ENCODE measurements at regions not wholly inside any gene's neighbourhood (a gene's known extent, or its start where the extent isn't known, plus 50 kb on each side); places are given as distances from the start of the nearest gene placed in this dataset.

- no peak for DNase-seq
Measured at GRCh38 chr16:85383836-85384832, 229.0 kb upstream of the GSE1 start.

DNA sequence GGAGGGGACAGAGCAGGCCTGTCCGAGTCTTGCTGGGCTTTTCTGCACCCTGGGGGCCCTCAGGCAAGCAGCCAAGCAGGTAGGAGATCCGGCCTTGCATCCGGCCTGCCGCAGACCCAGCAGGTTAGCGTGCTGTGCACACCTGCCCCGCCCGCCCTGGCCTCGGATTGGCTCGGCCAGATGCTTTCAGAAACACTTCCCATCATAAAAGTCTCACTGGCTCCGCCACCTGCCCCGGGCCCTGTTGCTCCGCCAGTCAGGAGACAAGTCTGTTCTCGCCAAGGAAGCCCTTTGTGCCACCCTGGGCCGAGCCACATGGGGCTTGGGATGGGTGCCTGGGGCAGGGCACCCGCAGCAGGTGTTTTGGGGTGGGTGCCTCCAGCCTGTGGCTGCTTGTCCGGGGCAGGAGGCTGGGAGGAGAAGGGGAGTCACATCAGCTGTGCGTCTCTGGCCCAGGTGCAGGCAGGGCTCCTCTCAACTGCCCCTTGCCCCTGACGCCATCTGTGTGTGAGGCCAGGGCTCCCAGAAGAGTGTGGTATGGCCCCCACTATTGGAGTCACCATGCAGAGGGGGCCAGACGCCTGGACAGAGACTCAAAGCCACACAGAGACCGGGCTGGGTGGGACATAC, 228.2 kb upstream of the GSE1 start:
- no peak for DNase-seq

- no peak for DNase-seq
Measured at GRCh38 chr16:85385463-85386331, 227.4 kb upstream of the GSE1 start.

DNA sequence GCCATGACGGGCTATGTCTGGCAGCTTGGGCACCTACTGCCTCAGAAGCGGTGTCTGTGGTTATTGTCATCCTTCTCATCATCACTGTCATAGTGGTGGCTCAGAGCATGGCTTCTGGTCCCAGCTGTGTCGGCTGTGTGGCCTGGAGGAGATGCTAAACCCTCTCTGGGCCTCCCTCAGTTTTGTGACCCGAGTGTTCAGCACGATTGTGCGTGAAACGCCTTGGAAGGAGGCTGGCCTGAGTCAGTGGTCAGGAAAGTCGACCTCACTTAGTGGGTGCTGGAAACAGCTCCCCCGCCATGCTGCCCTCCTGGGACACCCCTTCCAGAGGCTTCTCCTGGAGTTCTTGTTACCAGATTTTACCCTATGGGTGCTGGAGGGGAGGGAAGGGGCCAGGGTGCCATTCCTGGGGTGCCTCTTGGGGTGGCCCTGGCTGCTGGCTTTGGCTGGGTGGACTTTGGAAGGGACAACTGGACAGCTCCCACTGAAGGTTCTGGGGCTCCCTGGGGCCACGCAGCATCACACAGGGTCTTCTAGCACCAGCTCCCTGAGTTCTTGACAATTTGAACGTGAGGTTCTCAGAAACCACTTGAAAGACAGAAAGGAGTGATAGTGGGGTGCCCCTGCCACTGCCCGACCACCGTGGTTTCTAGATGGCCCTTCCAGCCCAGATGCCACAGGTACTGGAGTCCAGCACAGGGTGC, 226.5 kb upstream of the GSE1 start:
- DNase-seq: no peak

GRCh38 chr16:85387171-85387507, 226.0 kb upstream of the GSE1 start:
- no peak for DNase-seq

GRCh38 chr16:85387731-85388295, 225.3 kb upstream of the GSE1 start:
- no peak for DNase-seq

DNA sequence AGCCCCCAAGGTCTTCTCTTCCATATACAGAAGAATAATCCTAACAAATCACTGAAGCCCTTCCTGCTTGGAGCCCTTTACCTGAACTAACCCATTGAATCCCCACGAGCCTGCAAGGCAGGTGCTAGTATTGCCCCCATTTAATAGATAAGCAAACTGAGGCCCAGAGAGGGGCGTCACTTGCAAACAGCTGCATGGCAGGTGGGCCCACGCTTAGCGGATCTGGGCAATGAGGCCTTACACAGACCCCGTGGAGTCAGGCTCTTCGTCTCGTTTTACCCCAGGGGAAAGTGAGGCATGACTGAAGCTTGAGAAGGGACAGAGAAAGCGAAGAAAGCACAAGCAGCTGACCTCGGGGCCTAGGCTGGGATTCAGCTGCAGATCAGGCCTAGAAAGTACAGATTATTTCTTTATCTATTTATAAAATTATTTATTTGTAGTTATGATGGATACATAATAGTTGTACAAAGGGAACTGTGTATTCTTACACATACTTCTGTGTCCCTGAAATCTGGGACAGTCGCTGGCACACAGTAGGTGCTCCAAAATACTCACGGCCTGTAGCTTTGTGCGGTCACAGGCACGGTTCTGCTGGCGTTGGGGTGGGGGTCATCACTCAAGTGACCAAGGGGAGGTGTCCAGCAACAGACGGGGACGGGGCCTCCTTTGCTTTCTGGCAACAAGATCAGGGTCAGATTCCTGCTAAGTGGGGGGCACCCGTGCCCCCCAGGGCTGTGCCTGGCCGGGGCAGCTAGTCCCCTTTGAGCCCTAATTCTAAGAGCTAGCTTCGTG, 223.2 kb upstream of the GSE1 start:
- no peak for DNase-seq

GRCh38 chr16:85390511-85391174, 222.5 kb upstream of the GSE1 start:
- DNase-seq: no peak

- DNase-seq: no peak
Measured at GRCh38 chr16:85391175-85391707, 221.9 kb upstream of the GSE1 start.

DNA sequence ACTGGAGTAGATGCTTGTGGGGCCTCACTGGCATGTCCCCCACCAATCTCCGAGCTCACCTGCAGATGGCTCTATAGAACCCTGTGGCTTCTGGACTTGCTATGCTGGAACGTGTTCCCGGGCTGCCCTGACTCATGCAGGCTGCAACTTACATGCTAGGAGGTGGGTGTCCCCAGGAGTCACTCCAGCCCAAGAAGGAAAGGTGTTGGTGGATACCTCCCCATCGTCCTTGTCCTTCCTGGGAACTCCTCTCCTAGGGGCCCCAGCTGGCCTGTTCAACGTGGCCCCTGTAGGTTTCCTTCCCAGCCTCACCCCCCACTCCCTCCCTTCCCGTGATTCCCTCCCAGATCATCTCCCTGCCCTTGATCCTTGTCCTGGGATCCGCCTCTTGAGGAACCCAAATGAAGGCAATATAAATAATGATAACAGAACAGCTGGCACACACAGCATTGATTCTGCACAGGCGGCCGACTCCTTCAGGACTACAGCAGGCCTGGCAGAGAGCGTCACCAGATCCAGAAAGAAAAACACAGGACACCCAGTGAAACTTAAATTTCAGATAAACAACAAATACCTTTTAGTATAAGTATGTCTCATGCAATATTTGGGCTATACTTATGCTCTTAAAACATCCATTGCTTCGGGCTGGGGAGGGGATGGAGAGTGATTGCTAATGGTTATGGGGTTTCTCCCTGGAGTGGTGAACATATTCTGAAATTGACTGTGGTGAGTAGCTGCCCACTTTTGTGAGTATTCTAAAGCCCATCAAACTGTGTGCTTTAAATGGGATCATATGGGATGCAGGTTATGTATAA, 221.1 kb upstream of the GSE1 start:
- DNase-seq: no peak

- DNase-seq: no peak
Measured at GRCh38 chr16:85392756-85393673, 220.1 kb upstream of the GSE1 start.

- peak; percentile 57 for DNase-seq
Measured at GRCh38 chr16:85393674-85394451, 219.3 kb upstream of the GSE1 start.

DNA sequence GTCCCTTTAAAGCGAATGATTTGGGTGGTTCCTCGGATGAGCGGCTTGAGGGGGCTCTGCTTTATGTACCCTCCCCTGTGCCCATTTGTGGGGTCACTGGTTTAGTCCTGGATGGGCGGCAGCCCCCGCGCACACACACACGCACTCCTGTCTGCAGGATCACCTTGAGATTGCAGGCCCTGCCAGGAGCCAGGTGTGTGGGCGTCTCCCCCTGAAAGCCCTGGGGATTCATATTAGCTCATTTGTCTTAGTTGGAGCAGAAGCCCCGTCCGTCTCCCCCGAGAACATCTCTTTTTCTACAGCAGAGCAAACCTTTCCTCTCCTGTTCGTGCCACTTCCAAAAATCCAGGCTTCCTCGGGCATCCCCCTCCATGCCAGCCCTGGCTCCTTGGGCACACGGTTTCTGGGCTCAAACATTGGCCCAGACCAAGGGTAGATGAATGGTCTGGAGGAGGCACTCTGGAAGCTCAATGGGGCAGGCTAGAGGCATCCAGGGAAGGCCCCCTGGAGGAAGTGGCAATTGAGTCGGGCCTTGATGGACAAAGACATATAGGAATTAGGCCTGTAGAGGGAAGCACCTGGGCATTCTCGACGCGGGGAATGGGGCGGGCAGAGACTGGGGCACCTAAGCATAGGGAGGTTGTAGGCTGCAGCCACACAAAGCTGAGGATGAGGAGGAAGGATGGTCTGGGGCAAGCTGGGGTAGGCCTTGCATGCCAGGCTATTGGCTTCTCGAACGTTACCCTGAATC, 218.5 kb upstream of the GSE1 start:
- DNase-seq: no peak

DNA sequence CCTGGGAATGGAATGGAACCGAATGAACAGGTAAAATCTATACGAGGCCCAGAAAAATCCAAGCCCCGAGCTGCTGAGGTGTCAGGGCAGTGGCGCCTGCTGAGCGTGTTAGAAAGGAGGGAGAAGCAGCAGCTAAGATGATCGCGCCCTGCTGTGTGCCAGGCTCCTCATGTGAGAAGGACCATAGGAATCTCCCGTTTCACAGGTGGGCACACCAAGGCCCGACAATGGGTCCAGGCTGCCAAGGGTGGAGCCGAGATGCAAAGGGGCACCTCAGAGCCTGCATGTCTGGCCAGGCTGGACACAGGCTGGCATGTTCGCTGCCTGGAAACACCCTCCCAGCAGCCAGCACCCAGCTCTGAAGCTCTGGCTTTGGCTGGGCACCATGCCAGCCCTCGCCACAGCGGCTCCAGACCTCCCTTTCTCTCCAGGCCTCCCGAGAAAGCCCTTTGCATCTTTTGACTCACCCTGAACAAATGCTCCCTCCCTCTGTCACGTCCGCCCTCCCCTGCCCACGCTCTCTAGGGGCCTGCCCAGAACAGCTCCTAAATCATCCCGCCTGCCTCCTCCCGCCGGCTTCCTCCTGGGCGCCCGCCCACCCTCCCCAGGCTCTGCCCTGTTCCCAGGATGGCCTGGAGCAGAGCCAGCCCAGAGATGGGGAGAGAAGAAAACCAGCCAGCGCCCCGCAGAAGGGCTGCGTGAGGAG, 217.8 kb upstream of the GSE1 start:
- no peak for DNase-seq

DNA sequence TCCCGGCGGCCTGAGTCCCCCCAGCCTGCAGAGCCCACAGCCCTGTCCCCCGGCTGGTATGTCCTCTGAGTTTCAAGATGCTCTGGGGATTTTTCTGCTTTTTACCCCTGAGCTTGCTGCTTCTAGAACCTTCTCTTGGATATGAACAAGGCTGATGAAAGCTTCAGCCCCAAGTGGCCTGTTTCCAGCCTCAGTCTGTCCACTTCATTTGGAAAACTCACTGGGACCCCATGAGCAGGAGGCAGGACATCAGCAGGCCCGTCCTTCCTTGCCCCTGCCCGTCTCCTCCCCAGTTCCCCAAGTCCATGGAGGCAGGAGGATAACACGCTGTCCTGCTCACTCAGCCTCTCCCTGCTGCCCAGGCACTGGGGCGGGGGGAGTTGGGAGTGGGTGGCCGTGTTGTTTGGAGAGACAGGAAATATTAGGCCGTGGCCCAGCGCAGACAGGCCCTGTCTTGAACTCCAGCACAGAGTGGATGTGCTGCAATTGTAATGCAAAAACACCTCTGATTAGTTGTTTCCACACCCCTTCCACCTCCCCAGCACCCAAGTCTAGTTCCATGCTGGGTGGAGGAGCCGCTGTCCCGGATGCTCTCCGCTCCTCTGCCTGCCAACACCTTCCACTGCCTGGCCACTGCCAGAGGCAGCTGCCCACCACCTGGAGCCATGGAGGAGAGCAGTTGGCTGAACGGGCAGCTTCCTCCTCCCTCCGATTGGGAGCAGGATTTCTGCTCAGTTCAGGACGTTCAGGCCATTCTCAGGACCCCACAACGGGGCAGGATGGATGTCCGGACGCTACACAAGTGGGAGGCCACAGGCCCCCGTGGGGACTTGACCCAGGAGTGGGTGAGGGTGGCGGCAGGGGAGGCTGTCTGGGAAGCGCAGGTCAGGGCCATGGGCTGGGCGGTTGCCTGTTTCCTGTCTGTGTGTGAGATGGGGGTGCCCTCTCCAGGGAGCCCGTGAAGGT, 216.9 kb upstream of the GSE1 start:
- DNase-seq: no peak
